ENCODE measurements at regions not wholly inside any gene's neighbourhood (a gene's known extent, or its start where the extent isn't known, plus 50 kb on each side); places are given as distances from the start of the nearest gene placed in this dataset.

DNA sequence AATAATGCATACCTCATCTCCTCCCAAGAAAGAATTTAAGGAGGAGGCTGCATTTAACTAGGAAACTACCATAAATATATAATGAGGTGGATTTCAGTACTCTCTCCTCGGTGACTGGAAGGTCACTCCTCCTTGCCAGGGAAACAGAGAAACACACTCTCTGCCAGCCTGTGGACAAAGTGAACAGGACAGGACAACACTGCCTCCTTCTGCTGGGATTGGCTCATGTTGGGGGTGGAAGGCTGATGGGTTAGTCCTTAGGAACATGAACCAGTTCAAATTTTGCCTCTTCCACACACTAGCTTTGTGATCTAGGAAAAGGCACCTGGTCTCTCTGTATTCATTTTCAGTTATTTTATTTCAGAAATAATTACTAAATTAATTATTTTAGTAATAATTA, 50.6 kb upstream of the STEAP4 start:
- no peak for DNase-seq
